NCI-H748 (cell line): ENCODE measurements at regions not wholly inside any gene's neighbourhood (a gene's known extent, or its start where the extent isn't known, plus 50 kb on each side); places are given as distances from the start of the nearest gene placed in this dataset.

Experiments
- DNase-seq: peaks from one replicate; lab custom pipeline; 2025; ENCODE audit not compliant: unreplicated experiment; lab: John Stamatoyannopoulos, UW

- DNase-seq = no peak
These were observed 168.6 kb upstream of the IRX3 start for GRCh38 chr16:54455030-54455725.

DNA sequence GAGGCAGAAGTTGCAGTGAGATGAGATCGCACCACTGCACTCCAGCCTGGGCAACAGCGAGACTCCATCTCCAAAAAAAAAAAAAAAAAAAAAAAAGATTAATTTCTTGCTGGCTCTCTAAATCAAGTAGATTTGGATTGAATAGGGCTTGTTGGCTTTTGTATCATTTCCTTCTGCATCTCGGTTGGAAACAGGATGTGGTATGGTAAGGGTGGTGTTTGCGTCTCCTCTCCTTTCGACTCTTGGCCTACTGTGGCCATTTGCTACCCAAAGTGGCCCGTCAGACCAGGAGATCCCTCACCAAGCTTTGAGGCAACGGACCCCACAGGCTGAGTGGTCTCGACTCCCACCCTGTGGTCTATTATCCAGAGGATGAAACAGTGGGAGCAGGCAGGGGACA, 168.0 kb upstream of the IRX3 start:
- DNase-seq = no peak

GRCh38 chr16:54453871-54454270, 167.3 kb upstream of the IRX3 start:
- DNase-seq = no peak

GRCh38 chr16:54447576-54448440, 161.2 kb upstream of the IRX3 start:
- no peak for DNase-seq

- peak; percentile 15 for DNase-seq
These were observed 160.1 kb upstream of the IRX3 start for GRCh38 chr16:54446639-54447038.

GRCh38 chr16:54444851-54445458, 158.4 kb upstream of the IRX3 start:
- no peak for DNase-seq

DNA sequence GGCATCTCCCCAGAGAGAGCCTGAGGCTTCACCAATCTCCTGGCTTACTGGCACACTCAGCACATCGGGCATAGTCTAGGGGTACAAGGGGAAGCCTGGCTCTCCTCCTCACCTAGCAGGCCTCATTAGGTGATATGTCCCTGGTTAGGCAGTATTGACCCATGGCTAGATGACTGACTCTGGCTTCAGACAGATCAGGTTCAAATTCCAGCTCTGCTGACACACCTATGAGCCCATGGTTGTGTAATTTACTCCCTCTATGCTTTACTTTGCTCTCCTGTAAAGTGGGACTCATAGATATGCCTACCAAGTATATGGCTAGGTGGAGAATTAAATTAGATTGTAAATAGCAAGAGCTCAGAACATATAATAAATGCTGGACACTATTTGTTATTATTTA, 157.3 kb upstream of the IRX3 start:
- no peak for DNase-seq

DNA sequence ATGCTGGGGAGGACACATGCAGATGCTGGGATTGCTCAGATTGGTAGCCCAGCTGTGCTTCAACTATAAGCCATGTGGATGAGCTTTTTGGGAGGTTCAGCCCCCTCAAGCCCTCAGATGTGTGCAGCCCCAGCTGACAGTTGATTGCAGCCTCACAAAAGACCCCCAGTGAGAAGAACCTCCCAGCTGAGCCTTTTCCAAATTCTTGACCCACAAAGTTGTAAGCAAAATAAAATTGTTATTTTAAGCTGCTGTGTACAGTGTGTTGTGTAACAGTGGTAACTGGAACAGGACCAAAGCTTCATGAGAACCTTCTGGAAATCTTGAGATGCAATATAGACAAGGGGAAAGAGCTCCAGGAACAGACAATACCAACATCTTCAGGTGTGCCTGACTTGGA, 156.8 kb upstream of the IRX3 start:
- no peak for DNase-seq

- no peak for DNase-seq
These were observed 156.3 kb upstream of the IRX3 start for GRCh38 chr16:54442864-54443263.

GRCh38 chr16:54438469-54438868, 151.9 kb upstream of the IRX3 start:
- no peak for DNase-seq

- no peak for DNase-seq
These were observed 151.3 kb upstream of the IRX3 start for GRCh38 chr16:54437921-54438320.

GRCh38 chr16:54437401-54437800, 150.8 kb upstream of the IRX3 start:
- DNase-seq = no peak

GRCh38 chr16:54436346-54436745, 149.8 kb upstream of the IRX3 start:
- no peak for DNase-seq

DNA sequence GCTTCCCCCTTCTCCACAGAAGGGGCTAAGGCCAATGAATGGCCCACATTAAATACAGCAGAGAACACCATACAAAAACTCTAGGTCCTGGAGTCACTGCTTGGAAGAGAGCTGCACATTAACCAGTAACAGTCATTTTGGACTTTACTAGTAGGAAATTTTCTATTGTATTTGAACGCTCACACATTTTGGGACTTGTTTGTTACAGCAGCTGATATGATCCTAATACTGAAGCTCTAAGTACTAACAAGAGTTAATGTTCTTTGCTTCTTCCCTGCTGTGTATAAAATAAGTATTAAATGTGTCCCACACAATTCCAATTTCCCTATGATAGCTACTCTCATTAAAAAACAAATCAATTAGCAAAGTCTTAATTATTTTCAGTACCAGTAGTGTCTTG, 148.3 kb upstream of the IRX3 start:
- no peak for DNase-seq

GRCh38 chr16:54432897-54433229, 146.3 kb upstream of the IRX3 start:
- DNase-seq = no peak

- DNase-seq = no peak
These were observed 145.7 kb upstream of the IRX3 start for GRCh38 chr16:54431997-54432896.

DNA sequence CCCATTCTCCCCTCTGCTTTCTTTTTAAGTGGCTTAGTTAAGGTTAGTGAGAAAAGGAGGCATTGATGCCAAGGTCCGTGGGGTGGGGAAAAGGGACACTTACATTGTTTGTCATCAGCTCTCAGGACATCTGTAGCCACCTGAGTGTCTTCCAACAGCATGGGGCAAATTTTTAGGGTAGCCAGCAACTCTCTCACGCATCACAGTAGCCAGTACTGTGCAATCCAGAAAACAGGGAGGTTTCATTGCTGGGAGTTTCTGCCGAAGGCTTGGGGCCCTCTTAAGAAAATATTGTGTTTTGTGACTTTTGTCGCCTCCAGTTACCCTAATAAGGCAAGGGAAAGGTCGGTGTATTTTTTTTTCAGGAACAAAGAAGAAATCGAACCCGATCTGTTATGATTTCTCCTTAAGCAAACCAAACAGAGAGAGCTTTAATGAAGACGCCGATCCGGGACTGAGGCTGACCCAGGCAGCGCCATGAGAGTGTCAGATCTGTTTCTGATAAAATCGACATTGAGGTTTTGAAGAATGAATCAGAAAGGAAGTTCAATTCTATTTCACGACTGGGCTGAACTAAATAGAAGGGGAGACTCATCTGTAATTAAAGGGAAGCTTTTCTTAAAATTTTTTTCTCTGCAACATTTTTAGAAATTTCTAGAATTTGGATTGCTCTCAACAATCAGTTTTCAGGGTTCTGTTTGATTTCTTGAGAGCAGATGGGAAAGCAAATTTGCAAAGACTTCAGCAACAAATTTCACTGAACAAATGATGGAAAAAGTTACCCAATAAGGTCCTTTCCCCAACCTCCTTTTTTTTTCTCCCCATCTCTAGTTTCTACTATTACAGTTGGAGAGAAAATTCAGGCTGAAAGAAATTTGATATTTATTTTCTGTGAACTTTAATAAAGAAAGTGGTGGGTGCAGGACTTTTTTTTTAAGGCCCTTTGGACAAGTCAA, 144.7 kb upstream of the IRX3 start:
- DNase-seq = no peak

DNA sequence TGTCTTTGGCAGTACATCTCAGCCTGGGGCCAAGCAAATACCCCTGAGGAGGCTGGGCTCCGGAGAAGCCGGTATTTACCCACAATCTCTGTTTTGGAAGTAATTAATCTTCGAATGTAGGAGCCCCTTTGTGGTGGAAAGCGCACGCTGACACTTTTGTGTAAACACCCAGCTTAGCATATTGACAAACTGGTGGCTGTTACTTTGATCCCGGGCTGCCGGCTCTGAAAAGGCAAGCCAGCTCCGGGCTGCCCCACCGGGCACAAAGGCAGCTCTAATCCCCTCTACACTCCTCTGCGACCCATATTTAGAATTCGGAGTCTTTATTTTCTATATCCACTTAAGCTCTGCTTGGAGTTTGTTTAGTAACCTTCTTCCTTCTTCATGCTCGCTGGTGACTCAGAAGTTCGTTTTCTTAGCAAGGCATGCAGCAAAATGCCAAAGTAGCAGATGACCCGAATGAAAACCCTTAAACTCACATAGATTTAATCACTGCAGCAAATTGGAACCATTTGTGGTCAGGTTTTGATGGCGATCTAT, 144.0 kb upstream of the IRX3 start:
- no peak for DNase-seq

DNA sequence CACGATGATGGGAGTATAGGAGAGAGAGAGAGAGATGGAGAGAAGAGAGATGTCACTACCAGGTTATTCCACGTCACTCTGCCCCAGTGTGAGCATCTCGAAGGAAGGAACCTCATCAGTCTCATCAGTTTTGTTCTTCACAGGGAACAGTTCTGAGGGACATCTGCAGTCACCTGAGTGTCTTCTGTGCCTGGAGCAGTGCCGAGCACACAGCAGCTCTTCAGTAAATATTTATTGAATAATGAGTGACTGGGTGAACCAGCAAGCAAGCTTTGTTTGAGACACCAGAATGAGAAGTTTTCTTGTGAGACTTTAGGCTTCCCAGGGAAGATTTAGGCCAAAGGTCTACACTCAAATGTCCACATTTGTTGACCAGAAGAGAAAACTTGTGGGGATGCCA, 142.4 kb upstream of the IRX3 start:
- DNase-seq = no peak

- no peak for DNase-seq
These were observed 139.9 kb upstream of the IRX3 start for GRCh38 chr16:54426553-54426849.
